Peyer's patch (tissue), 4 donors: ENCODE measurements at regions not wholly inside any gene's neighbourhood (a gene's known extent, or its start where the extent isn't known, plus 50 kb on each side); places are given as distances from the start of the nearest gene placed in this dataset.

ENCODE experiments used
- POLR2A ChIP-seq, 2 donors: fragments of 450-650 bp; IDR thresholded peaks; one replicate each; pipeline ENCODE4 v1.5.1; 2017; ENCODE audit warnings: antibody characterized with exemption in 2 of 2, mild to moderate bottlenecking in 2 of 2, moderate library complexity in 2 of 2
- TF ChIP-seq, protein P1 (sequence below), 6 experiments: fragments of 450-650 bp in 4 of 6; fragments of 200-600 bp in 2 of 6; sonication (generic) in 1 of 6; IDR thresholded peaks; one replicate each; pipeline ENCODE4 v1.5.1; 2017 to 2019; ENCODE audit warnings: antibody characterized with exemption in 6 of 6, mild to moderate bottlenecking in 3 of 6, moderate library complexity in 1 of 6

GRCh38 chr5:82804155-82804690 is 273.0 kb downstream of the TMEM167A start:
- no peak for TF ChIP-seq POLR2A (IDR thresholded peaks at IDR 0.05)
- TF ChIP-seq, protein P1, sequence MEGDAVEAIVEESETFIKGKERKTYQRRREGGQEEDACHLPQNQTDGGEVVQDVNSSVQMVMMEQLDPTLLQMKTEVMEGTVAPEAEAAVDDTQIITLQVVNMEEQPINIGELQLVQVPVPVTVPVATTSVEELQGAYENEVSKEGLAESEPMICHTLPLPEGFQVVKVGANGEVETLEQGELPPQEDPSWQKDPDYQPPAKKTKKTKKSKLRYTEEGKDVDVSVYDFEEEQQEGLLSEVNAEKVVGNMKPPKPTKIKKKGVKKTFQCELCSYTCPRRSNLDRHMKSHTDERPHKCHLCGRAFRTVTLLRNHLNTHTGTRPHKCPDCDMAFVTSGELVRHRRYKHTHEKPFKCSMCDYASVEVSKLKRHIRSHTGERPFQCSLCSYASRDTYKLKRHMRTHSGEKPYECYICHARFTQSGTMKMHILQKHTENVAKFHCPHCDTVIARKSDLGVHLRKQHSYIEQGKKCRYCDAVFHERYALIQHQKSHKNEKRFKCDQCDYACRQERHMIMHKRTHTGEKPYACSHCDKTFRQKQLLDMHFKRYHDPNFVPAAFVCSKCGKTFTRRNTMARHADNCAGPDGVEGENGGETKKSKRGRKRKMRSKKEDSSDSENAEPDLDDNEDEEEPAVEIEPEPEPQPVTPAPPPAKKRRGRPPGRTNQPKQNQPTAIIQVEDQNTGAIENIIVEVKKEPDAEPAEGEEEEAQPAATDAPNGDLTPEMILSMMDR (IDR thresholded peaks at IDR 0.05): no peak
